HS-5 (cell line): ENCODE measurements at regions not wholly inside any gene's neighbourhood (a gene's known extent, or its start where the extent isn't known, plus 50 kb on each side); places are given as distances from the start of the nearest gene placed in this dataset.
"Not testable (repeated sequence)": the region's sequence is repeated elsewhere in the genome, so short reads cannot be mapped to it uniquely, and the experiment has no call there.

Experiments
- DNase-seq: peaks from one replicate; pipeline ENCODE4 v3.0.0-alpha.2; 2012; ENCODE audit warnings: low read depth

GRCh38 chr14:38973083-38973700, 129.8 kb downstream of the SEC23A start:
- DNase-seq, result no peak

- no peak for DNase-seq
Measured at GRCh38 chr14:38972511-38972910, 130.5 kb downstream of the SEC23A start.

DNA sequence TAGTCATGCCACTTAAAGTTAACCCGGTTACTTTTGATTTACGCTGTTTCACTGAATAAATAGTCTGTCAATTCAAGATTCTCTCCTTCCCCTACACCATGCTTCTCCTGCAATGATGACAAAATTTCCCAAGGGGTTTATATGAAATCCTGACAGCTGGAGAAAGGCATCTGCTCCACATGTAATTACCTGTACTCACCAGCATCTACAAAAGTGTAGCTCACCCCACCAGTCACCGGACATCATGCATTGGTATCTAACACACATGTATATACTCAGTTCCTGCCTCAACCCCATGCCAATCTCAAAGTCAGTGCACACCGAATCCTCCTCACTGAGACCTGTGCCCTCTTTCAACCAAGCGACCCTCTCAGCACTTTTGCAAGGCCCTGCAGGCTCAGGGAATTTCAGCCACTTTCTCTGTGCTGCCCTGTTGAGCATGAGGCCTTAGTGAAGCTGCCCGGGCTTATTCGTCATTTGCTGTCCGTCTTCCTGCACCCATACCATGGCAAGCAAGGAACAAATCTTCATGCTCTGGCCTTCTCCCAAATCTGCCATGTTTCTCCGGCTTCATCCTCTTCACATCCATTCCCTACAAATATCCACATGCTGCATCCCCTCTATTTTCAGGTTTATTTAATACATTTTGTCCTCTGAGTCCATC, 131.6 kb downstream of the SEC23A start:
- no peak for DNase-seq

DNA sequence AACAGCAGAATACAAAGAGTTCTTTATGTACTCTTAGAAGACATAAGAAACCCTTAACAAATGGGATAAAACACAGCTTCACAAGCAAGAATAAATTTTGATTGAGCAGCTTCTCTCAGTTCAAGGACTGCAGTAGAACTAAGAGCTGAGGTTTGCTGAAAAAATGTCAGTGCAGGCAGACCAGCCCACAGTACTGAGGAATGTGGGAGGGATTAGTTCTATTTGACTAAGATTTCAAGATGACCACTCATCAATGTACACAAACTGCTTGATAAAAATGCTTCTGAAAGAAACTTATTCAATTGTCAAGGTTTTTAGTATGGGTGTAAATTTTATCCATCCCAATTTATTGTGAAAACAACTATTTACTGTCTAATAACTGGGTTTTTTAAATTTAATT, 138.4 kb downstream of the SEC23A start:
- no peak for DNase-seq

DNA sequence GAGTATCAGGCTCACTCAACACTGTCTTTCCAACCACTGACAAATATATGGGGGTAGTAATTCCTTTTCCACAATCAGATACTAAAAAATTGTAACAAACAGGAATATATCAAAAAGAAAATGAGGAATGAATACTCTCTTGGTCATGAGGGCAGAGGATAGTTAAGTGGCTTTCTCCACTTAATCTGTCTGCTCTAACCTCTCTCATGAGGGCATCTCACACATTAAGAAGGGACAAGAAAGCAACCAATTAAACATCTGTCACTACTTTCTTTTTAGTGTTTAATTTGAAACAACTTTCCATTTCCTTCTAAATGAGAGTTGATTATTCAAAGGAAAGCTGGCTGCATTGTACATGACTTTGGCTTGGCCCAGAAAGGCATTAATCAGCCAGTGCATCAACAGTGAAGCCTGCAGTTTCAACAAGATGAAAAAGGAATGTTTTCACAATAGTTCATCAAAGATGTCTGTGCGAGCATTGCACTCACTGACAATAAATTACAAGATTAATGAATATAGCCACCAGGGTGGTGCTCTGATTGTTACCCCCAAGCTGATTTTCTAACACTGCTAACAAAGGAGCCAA, 142.0 kb downstream of the SEC23A start:
- no peak for DNase-seq

DNA sequence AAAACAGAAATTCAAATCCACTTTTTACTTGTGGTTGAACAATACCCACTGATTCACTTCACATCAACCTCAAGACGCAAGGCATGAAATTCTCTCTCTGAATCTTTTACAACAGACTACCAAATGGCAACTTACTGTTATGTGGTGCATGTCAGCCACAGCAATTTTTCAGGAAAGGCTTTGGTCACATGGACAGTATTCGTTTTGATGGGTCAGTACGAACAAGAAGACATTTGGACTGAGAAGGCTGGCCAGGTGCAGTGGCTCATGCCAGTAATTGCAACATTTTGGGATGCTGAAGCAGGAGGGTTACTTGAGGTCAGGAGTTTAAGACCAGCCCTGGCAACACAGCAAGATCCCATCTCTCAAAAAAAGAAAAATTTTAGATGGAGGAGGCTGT, 144.0 kb downstream of the SEC23A start:
- no peak for DNase-seq

- no peak for DNase-seq
Measured at GRCh38 chr14:38958589-38958988, 144.4 kb downstream of the SEC23A start.

GRCh38 chr14:38951451-38951850, 151.6 kb downstream of the SEC23A start:
- peak; percentile 39 for DNase-seq

GRCh38 chr14:38950676-38951075, 152.4 kb downstream of the SEC23A start:
- no peak for DNase-seq

- DNase-seq, result no peak
Measured at GRCh38 chr14:38948576-38948975, 154.5 kb downstream of the SEC23A start.

DNA sequence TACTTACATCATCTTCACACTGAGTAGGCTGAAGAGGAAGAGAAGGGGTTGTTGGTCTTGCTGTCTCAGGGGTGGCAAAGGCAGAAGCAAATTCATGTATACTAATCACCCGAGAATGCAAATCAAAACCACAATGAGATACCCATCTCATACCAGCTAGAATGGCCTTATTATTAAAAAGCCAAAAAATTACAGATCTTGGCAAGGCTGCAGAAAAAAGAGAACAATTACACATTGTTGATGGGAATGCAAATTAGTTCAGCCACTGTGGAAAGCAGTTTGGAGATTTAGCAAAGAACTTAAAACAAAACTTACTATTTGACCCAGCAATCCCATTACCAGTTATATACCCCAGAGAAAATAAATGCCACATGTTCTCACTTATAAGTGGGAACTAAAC, 154.9 kb downstream of the SEC23A start:
- DNase-seq, result peak; percentile 32

- no peak for DNase-seq
Measured at GRCh38 chr14:38947343-38947742, 155.7 kb downstream of the SEC23A start.

DNA sequence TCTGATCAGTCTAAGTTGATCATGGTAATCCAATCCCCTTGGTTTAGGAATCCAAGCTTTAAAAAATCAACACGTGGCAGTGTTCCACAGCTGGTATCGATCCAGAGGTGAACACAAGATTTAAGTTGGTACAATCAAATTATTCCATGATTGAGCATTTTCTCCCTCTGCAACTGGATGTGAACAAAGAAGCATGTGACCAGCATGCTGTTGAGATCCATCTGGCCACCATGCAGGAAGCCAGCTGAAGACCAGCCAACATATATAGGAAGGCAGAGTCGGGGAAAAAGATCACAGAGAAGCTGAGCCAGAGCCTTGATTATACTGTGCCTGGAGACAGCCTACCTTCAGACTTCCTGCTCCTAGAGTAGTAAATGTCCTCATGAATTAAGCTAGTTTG, 158.3 kb downstream of the SEC23A start:
- no peak for DNase-seq

- DNase-seq, result no peak
Measured at GRCh38 chr14:38941488-38941887, 161.5 kb downstream of the SEC23A start.

DNA sequence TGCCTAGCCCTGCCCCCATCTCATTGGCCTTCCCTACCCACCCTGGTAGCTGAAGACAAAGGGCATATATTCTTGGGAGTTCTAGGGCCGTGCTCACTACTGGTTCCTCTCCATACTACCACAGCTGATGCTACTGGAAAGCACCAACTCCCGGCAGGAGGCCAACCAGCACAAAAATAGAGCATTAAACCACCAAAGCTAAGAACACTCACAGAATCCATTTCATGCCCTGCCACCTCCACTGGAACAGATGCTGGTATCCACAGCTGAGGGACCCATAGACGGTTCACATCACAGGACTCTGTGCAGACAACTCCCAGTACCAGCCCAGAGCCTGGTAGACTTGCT, 170.4 kb downstream of the SEC23A start:
- DNase-seq, result not testable (repeated sequence)

- DNase-seq, result no peak
Measured at GRCh38 chr14:38931969-38932652, 170.9 kb downstream of the SEC23A start.

DNA sequence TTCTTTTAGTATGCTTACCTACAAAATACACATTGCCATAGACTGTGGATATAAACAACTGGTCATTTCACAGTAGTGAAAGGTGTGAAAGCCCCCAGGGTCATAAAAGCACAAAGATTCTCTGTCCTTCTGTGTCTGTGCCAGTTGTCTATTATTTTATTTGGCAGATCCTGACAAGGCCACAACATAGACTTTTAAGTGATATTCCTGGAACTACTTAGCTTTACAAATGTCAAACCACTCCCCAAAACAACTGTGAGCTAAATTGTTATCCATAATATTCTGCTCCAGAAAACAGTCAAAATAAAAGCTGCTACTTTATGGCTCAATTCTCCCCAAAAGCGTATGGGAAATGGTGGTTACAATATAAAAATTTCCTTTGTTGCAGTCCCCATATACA, 172.1 kb downstream of the SEC23A start:
- DNase-seq, result no peak

- no peak for DNase-seq
Measured at GRCh38 chr14:38930022-38930421, 173.0 kb downstream of the SEC23A start.

GRCh38 chr14:38929416-38929815, 173.6 kb downstream of the SEC23A start:
- DNase-seq, result no peak

DNA sequence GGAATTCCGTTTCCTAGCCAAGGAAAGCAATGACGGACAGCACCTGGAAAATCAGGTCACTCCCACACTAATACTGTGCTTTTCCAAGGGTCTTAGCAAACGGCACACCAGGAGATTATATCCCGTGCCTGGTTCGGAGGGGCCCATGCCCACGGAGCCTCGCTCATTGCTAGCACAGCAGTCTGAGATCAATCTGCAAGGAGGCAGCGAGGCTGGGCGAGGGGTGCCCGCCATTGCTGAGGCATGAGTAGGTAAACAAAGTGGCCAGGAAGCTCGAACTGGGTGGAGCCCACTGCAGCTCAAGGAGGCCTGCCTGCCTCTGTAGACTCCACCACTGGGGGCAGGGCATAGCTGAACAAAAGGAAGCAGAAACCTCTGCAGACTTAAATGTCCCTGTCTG, 181.1 kb downstream of the SEC23A start:
- not testable (repeated sequence) for DNase-seq

- DNase-seq, result no peak
Measured at GRCh38 chr14:38915125-38915524, 187.9 kb downstream of the SEC23A start.

GRCh38 chr14:38910092-38910491, 192.9 kb downstream of the SEC23A start:
- DNase-seq, result no peak

GRCh38 chr14:38904959-38905358, 198.1 kb downstream of the SEC23A start:
- no peak for DNase-seq
